ENCODE measurements at regions not wholly inside any gene's neighbourhood (a gene's known extent, or its start where the extent isn't known, plus 50 kb on each side); places are given as distances from the start of the nearest gene placed in this dataset.

DNA sequence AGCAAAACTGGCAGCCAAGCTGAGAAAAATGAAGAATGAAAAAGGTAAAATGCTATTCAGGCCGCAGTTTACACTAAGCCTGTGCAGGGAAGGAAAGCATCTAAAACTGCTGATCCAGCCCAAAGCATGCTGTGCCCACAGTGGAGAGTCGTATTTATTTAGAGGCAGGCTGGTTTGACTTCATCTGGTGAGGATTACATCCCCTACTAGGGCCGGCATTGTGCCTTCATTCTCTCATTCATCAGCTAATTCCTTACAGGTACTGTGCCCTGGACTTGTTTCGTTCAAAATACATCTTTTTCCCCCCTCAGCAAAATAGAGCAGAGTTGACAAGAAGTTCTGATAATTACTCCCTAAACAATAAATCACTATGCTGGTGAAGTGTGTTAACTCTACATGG, 137.5 kb upstream of the DAP start:
- Histone ChIP-seq H3K36me3 (no peaks in the 10 kb centered on the region), H3K9me3 (no peaks in the 10 kb centered on the region), H3K4me1 (ENCODE audit: control insufficient read depth in 1 of 2, insufficient read depth in 1 of 2, low read depth in 1 of 2, low read length in 1 of 2) (no peaks in the 10 kb centered on the region), H3K4me3 (ENCODE audit: low read depth in 1 of 2, low read length in 1 of 2) (no peak overlapping the region), H3K27me3 (peaks cover 4% of the 10 kb centered on the region), H3K27ac (no peak overlapping the region)
- TF ChIP-seq, protein P1, sequence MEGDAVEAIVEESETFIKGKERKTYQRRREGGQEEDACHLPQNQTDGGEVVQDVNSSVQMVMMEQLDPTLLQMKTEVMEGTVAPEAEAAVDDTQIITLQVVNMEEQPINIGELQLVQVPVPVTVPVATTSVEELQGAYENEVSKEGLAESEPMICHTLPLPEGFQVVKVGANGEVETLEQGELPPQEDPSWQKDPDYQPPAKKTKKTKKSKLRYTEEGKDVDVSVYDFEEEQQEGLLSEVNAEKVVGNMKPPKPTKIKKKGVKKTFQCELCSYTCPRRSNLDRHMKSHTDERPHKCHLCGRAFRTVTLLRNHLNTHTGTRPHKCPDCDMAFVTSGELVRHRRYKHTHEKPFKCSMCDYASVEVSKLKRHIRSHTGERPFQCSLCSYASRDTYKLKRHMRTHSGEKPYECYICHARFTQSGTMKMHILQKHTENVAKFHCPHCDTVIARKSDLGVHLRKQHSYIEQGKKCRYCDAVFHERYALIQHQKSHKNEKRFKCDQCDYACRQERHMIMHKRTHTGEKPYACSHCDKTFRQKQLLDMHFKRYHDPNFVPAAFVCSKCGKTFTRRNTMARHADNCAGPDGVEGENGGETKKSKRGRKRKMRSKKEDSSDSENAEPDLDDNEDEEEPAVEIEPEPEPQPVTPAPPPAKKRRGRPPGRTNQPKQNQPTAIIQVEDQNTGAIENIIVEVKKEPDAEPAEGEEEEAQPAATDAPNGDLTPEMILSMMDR (IDR thresholded peaks at IDR 0.05), result no peak

DNA sequence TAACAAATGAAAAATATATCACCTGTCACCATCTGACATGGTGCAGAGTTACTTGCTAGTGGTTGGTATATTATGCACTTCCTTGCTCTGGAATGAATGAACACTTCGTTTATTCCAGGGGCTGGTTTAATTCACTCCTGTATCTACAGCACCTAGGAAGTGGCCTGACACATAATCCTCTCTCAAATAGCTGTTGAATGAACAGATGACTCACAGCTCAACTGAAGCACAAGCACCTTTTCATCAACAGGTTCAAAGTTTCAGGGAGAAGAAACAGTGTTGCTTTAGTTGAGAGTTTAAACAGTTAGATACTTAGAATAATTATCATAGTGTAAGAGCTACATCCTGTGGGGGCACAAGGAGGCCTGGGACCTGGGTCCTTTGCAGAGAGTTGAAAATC, 135.0 kb upstream of the DAP start:
- TF ChIP-seq, protein P1 (IDR thresholded peaks at IDR 0.05), result no peak
- H3K27ac ChIP-seq, result no peak overlapping the region
- H3K4me1 ChIP-seq (ENCODE audit: control insufficient read depth in 1 of 2, insufficient read depth in 1 of 2, low read depth in 1 of 2, low read length in 1 of 2), result no peaks in the 10 kb centered on the region
- no peaks in the 10 kb centered on the region for H3K9me3 ChIP-seq
- no peak overlapping the region for H3K4me3 ChIP-seq (ENCODE audit: low read depth in 1 of 2, low read length in 1 of 2)
- no peaks in the 10 kb centered on the region for H3K36me3 ChIP-seq
- no peaks in the 10 kb centered on the region for H3K27me3 ChIP-seq

DNA sequence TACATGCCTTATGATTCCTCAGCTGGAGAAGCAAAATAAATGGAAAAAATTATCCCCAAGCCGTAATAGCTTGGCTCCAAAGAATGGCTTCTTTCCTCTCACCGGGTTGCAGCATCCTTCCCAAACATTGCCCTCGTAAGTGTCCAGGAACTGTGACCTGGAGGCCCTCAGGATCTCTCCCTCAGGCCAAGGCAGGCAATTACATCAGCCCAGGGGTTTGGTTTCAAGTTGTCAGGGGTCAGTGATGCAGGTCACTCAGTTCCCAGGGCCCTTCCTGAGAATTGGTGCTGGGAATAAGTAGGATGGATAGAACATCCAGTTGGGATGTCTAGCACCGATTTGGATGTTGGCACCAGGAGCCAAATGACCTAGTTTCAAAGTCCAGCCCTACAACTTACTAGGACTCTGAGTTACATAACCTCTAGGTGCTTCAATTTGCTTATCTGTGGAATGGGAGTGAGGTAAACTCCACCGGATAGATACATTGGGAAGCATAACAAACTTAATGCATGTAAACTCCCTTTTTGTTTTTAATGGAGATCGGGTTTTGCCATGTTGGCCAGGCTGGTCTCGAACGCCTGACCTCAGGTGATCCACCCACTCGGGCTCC, 133.5 kb upstream of the DAP start:
- Histone ChIP-seq H3K4me3 (ENCODE audit: low read depth in 1 of 2, low read length in 1 of 2) (no peak overlapping the region), H3K9me3 (no peaks in the 10 kb centered on the region), H3K27ac (no peak overlapping the region), H3K4me1 (ENCODE audit: control insufficient read depth in 1 of 2, insufficient read depth in 1 of 2, low read depth in 1 of 2, low read length in 1 of 2) (no peaks in the 10 kb centered on the region), H3K36me3 (no peaks in the 10 kb centered on the region), H3K27me3 (no peaks in the 10 kb centered on the region)
- TF ChIP-seq, protein P1 (IDR thresholded peaks at IDR 0.05), result no peak

DNA sequence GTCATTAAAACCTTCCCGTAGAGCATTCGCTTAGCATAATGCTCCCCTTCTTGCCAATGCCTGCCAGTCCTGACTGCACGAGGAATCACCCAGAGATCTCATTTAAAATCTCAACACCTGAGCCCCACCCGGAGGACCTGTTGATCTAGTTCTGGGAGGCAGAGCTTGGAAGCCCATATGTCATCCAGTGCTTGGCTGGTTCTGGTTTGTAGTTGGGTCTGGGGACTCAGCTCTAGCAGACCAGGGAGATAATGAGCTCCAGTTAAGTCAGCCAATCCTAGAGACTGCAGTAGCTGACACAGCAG, 131.8 kb upstream of the DAP start:
- no peaks in the 10 kb centered on the region for H3K4me1 ChIP-seq (ENCODE audit: control insufficient read depth in 1 of 2, insufficient read depth in 1 of 2, low read depth in 1 of 2, low read length in 1 of 2)
- H3K36me3 ChIP-seq, result no peaks in the 10 kb centered on the region
- H3K27me3 ChIP-seq, result no peaks in the 10 kb centered on the region
- TF ChIP-seq, protein P1 (IDR thresholded peaks at IDR 0.05), result no peak
- no peaks in the 10 kb centered on the region for H3K9me3 ChIP-seq
- no peak overlapping the region for H3K27ac ChIP-seq
- H3K4me3 ChIP-seq (ENCODE audit: low read depth in 1 of 2, low read length in 1 of 2), result no peak overlapping the region

DNA sequence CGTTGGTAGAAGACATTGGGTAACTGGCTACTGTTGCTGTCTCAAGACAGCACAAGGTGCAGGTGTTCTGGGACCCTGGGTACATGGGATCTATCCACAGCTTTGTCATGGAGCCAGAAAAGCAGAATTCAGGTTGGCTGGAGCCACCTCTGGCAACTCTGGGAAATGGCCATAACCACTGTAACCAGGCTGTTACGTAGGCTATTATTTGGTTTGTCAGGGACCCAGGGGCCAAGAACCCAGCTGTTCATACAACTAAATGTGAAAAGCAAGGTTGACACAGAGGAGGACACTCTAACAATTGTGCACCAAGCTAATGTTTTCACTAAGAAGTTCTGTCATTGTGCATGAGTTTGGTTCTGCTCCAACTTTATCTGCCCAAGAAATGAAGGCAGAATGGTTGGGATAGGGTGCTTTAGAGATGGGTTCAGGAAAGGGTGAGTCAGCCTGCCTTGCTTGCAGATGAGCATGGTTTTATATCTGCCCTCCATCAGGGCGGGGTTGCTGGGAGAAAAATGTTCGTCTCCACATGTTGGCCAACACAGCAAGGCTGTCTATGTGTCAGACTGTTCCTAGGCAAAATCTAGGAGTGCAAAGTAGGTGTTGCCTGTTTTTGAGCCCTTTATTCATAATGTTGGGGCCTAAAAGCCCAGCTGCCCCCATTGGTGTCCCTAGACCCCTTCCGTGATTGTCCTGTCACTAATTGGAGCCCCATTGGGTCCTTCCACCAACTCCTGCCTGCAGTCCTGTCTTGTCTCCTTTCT, 131.3 kb upstream of the DAP start:
- Histone ChIP-seq H3K27me3 (no peaks in the 10 kb centered on the region), H3K27ac (no peak overlapping the region), H3K4me3 (ENCODE audit: low read depth in 1 of 2, low read length in 1 of 2) (no peak overlapping the region), H3K4me1 (ENCODE audit: control insufficient read depth in 1 of 2, insufficient read depth in 1 of 2, low read depth in 1 of 2, low read length in 1 of 2) (no peaks in the 10 kb centered on the region), H3K36me3 (no peaks in the 10 kb centered on the region), H3K9me3 (no peaks in the 10 kb centered on the region)
- TF ChIP-seq, protein P1 (IDR thresholded peaks at IDR 0.05), result no peak
